H1 (cell line): ENCODE measurements at regions not wholly inside any gene's neighbourhood (a gene's known extent, or its start where the extent isn't known, plus 50 kb on each side); places are given as distances from the start of the nearest gene placed in this dataset.

Experiments
- ASH2L ChIP-seq: fragments of 200-600, 300-600 bp; sonication (generic); IDR thresholded peaks from one replicate; pipeline ENCODE4 v1.7.1; 2017; ENCODE audit warnings: low read length
- EZH2 ChIP-seq: fragments of 200-600 bp; sonication (generic); IDR thresholded peaks from 2 replicates; pipeline ENCODE4 v1.7.1; 2012; ENCODE audit warnings: low read depth, mild to moderate bottlenecking, moderate library complexity, low read length, inconsistent platforms; ENCODE audit not compliant: severe bottlenecking
- KDM4A ChIP-seq: IDR thresholded peaks from one replicate; pipeline ENCODE4 v1.7.1; 2012; ENCODE audit warnings: low read depth, mild to moderate bottlenecking, moderate library complexity, low read length, inconsistent platforms; ENCODE audit not compliant: severe bottlenecking
- NANOG ChIP-seq: IDR thresholded peaks from 2 replicates; pipeline ENCODE4 v1.6.1; 2011; ENCODE audit warnings: low read length, low read depth, mild to moderate bottlenecking, inconsistent platforms; ENCODE audit not compliant: insufficient read depth, poor library complexity, severe bottlenecking
- POLR2AphosphoS5 ChIP-seq: IDR thresholded peaks from 2 replicates; pipeline ENCODE4 v1.6.1; 2011; ENCODE audit warnings: low read depth, low read length
- RNF2 ChIP-seq: fragments of 200-900, 300-1000 bp; sonication (generic); IDR thresholded peaks from 2 replicates; pipeline ENCODE4 v1.7.1; 2016; ENCODE audit warnings: borderline replicate concordance, low read depth, mild to moderate bottlenecking, antibody characterized with exemption, low read length; ENCODE audit not compliant: poor library complexity, severe bottlenecking; ENCODE audit errors: missing control alignments
- TAF1 ChIP-seq: IDR thresholded peaks from 2 replicates; pipeline ENCODE4 v1.6.1; 2011; ENCODE audit warnings: mild to moderate bottlenecking, low read depth, low read length
- TEAD4 ChIP-seq: IDR thresholded peaks from 2 replicates; pipeline ENCODE4 v1.6.1; 2012; ENCODE audit warnings: low read depth, low read length, inconsistent platforms, mixed read lengths
- TF ChIP-seq, protein P1 (sequence below): fragments of 300-600 bp; sonication (generic); IDR thresholded peaks from 2 replicates; pipeline ENCODE4 v1.7.1; 2012; ENCODE audit warnings: low read length, moderate library complexity, mild to moderate bottlenecking, inconsistent platforms; ENCODE audit not compliant: insufficient replicate concordance
- TF ChIP-seq, protein P2 (sequence below): IDR thresholded peaks from 2 replicates; pipeline ENCODE4 v1.6.1; 2012; ENCODE audit warnings: inconsistent platforms

DNA sequence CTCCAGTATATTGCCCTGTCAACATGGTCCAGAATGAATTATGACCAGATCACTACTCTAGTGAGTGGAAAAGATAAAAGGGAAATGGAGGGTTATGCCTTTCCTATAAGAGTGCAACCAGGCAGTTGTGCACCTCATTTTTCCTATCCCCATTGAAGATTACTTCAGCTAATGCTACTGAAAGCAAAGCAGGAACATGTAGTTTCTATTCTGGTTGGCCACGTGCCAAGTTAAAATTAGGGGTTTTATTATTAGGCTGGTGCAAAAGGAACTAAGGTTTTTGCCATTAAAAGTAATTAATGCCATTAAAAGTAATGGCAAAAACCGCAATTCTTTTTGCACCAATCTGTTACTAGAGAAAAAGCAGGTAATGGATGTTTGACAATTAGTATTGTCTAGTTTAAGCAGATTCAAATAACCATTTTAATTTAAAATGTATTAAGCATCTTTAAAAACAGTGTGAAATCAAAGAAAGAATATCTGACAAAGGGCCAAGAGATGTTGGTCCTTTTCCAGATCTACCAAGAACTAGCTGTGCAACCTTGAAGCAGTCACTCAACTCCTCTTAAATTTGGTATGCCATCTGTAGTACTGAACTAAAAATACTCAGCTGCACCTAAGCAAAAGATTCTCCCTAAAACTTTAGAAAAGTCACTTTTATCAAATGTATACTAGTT lies 567.5 kb upstream of the CCDC54 start (continued):
- TF ChIP-seq, protein P1, sequence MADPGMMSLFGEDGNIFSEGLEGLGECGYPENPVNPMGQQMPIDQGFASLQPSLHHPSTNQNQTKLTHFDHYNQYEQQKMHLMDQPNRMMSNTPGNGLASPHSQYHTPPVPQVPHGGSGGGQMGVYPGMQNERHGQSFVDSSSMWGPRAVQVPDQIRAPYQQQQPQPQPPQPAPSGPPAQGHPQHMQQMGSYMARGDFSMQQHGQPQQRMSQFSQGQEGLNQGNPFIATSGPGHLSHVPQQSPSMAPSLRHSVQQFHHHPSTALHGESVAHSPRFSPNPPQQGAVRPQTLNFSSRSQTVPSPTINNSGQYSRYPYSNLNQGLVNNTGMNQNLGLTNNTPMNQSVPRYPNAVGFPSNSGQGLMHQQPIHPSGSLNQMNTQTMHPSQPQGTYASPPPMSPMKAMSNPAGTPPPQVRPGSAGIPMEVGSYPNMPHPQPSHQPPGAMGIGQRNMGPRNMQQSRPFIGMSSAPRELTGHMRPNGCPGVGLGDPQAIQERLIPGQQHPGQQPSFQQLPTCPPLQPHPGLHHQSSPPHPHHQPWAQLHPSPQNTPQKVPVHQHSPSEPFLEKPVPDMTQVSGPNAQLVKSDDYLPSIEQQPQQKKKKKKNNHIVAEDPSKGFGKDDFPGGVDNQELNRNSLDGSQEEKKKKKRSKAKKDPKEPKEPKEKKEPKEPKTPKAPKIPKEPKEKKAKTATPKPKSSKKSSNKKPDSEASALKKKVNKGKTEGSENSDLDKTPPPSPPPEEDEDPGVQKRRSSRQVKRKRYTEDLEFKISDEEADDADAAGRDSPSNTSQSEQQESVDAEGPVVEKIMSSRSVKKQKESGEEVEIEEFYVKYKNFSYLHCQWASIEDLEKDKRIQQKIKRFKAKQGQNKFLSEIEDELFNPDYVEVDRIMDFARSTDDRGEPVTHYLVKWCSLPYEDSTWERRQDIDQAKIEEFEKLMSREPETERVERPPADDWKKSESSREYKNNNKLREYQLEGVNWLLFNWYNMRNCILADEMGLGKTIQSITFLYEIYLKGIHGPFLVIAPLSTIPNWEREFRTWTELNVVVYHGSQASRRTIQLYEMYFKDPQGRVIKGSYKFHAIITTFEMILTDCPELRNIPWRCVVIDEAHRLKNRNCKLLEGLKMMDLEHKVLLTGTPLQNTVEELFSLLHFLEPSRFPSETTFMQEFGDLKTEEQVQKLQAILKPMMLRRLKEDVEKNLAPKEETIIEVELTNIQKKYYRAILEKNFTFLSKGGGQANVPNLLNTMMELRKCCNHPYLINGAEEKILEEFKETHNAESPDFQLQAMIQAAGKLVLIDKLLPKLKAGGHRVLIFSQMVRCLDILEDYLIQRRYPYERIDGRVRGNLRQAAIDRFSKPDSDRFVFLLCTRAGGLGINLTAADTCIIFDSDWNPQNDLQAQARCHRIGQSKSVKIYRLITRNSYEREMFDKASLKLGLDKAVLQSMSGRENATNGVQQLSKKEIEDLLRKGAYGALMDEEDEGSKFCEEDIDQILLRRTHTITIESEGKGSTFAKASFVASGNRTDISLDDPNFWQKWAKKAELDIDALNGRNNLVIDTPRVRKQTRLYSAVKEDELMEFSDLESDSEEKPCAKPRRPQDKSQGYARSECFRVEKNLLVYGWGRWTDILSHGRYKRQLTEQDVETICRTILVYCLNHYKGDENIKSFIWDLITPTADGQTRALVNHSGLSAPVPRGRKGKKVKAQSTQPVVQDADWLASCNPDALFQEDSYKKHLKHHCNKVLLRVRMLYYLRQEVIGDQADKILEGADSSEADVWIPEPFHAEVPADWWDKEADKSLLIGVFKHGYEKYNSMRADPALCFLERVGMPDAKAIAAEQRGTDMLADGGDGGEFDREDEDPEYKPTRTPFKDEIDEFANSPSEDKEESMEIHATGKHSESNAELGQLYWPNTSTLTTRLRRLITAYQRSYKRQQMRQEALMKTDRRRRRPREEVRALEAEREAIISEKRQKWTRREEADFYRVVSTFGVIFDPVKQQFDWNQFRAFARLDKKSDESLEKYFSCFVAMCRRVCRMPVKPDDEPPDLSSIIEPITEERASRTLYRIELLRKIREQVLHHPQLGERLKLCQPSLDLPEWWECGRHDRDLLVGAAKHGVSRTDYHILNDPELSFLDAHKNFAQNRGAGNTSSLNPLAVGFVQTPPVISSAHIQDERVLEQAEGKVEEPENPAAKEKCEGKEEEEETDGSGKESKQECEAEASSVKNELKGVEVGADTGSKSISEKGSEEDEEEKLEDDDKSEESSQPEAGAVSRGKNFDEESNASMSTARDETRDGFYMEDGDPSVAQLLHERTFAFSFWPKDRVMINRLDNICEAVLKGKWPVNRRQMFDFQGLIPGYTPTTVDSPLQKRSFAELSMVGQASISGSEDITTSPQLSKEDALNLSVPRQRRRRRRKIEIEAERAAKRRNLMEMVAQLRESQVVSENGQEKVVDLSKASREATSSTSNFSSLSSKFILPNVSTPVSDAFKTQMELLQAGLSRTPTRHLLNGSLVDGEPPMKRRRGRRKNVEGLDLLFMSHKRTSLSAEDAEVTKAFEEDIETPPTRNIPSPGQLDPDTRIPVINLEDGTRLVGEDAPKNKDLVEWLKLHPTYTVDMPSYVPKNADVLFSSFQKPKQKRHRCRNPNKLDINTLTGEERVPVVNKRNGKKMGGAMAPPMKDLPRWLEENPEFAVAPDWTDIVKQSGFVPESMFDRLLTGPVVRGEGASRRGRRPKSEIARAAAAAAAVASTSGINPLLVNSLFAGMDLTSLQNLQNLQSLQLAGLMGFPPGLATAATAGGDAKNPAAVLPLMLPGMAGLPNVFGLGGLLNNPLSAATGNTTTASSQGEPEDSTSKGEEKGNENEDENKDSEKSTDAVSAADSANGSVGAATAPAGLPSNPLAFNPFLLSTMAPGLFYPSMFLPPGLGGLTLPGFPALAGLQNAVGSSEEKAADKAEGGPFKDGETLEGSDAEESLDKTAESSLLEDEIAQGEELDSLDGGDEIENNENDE = no peak
- TF ChIP-seq ASH2L (no peak), RNF2 (no peak), NANOG (no peak), TAF1 (no peak), TEAD4 (no peak), POLR2AphosphoS5 (no peak), EZH2 (no peak), KDM4A (no peak)
- TF ChIP-seq, protein P2, sequence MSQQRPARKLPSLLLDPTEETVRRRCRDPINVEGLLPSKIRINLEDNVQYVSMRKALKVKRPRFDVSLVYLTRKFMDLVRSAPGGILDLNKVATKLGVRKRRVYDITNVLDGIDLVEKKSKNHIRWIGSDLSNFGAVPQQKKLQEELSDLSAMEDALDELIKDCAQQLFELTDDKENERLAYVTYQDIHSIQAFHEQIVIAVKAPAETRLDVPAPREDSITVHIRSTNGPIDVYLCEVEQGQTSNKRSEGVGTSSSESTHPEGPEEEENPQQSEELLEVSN = no peak
